Sigmoid colon (tissue), 4 donors: ENCODE measurements at regions not wholly inside any gene's neighbourhood (a gene's known extent, or its start where the extent isn't known, plus 50 kb on each side); places are given as distances from the start of the nearest gene placed in this dataset.

Experiments
- EP300 ChIP-seq, 4 donors: sonication (generic); formaldehyde crosslinking; IDR thresholded peaks; one replicate each; pipeline ENCODE4 v1.6.1; 2017; ENCODE audit warnings: antibody characterized with exemption in 4 of 4
- TF ChIP-seq, protein P1 (sequence below), 4 experiments: fragments of 450-650 bp in 3 of 4; fragments of 200-600 bp in 1 of 4; IDR thresholded peaks; one replicate each; pipeline ENCODE4 v1.5.1; 2016 to 2019; ENCODE audit warnings: antibody characterized with exemption in 4 of 4, mild to moderate bottlenecking in 3 of 4, moderate library complexity in 2 of 4

DNA sequence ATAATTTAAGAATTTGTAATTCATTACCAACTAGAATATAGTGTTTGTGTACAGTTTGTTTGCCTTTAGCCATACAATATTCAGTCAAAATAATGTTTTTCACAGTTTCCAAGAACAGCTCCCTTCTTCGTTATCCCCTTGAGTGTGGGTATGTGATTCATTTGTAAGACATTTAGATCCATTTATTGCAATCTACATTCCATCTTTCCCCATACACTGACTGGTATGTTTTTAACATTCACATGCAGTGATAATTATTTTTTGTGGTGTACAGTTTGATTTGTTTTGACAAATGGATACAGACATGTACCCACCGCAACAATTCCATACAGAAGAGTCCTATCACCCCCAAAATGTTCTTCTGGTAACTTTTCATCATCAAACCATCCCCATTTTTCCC, 589.1 kb upstream of the ADAMTS5 start:
- TF ChIP-seq, protein P1, sequence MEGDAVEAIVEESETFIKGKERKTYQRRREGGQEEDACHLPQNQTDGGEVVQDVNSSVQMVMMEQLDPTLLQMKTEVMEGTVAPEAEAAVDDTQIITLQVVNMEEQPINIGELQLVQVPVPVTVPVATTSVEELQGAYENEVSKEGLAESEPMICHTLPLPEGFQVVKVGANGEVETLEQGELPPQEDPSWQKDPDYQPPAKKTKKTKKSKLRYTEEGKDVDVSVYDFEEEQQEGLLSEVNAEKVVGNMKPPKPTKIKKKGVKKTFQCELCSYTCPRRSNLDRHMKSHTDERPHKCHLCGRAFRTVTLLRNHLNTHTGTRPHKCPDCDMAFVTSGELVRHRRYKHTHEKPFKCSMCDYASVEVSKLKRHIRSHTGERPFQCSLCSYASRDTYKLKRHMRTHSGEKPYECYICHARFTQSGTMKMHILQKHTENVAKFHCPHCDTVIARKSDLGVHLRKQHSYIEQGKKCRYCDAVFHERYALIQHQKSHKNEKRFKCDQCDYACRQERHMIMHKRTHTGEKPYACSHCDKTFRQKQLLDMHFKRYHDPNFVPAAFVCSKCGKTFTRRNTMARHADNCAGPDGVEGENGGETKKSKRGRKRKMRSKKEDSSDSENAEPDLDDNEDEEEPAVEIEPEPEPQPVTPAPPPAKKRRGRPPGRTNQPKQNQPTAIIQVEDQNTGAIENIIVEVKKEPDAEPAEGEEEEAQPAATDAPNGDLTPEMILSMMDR (IDR thresholded peaks at IDR 0.05) = no peak
- no peak for TF ChIP-seq EP300 (IDR thresholded peaks at IDR 0.05)
